ENCODE measurements at regions not wholly inside any gene's neighbourhood (a gene's known extent, or its start where the extent isn't known, plus 50 kb on each side); places are given as distances from the start of the nearest gene placed in this dataset.
A peak's percentile ranks its signal among the peaks of the same experiment; 100 is the strongest.

DNA sequence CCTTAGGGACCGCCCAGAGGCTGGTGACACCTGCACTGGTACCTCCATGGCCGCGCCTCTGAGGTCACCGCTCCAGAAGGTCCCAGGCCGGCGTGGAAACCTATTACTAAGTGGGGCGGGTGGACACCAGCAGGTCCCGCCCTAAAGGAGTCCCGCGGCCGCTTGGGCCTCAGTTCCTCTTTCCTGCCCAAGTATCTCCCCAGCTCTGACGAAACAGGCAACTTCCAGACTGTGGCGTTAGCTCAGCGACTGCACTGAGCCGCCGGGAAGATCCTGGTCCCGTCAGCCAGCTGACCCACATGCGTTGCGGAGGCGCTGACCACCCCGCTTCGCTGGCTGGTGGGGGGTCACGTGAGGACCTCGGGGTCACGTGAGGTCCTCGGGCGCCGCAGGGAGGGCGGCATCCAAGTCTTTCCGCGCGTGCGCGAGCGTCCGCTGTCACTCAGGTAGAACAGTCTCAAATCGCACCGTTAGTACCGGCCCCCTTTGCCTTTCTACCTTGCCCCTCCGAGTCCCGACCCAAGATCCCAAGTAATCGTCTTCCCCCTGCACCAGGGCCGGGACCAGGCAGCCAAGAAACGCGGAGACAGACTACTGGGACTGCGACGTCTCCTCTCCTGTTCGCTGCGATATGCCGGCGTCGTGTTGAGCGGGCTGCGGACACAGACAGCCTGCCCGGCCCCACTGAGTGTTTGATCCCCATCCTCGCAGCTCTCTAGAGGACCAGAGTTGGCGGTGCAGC lies 53.7 kb upstream of the KDM4C start:
- peak; percentile 51 to 86 for DNase-seq

DNA sequence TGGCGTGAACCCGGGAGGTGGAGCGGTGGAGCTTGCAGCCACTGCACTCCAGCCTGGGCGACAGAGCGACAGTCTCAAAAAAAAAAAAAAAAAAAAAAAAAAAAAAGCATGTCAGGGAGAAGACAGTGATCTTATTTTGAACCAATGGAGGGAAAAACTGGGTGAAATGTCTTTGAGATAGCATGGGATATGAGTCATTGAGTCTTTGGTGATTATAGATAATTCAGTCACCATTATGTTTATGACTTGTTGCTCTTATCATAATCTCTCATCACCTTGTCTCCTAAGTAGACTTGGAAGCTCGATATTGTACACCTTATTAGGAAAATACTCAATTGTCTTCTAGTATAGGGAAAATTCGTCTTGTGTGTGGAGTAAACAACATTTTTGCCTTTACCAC lies 55.1 kb upstream of the KDM4C start:
- no peak for DNase-seq

DNA sequence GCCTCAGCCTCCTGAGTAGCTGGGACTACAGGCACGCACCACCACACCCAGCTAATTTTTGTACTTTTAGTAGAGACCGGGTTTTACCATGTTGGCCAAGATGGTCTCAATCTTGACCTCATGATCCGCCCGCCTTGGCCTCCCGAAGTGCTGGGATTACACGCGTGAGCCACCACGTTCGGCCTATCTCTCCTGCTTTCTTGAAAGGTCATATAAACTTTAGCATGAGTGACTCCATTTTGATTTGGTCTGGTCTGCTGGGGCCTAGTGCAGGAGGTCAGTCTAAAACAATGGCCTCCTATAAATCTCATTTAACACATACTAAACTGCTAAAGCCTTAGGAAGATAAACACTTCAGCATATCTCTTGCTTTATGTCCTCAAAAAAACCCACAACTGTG lies 50.6 kb upstream of the GLDC start:
- DNase-seq: no peak

DNA sequence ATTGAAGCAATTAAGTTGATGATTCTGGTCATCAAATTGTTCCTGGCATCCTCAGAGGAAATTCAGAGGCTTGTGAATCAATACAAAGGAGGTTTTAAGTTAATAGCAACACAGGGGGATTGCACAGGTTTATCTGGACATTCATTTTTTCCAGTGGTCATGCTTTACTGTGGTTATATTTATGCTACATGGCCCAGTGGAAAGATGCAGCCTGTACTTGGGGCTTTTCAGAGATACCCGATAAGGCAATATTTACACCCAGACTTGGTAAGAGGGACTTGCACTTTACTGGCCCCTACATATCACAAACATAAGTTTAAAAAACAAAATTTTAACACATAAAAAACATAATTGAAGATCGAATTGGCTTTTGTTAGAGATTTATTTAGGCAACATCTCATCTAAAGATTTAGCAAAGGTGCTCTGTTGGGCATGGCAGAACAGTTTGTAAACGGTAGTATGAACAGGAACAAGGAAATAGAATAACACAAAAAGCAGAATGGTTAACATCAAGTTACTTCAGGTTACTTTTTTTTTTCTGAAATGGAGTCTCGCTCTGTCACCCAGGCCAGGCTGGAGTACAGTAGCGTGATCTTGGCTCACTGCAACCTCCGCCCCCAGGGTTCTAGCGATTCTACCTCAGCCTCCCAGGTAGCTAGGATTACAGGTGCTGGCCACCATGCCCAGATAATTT lies 49.7 kb upstream of the GLDC start:
- no peak for DNase-seq

All from hippocampal formation (tissue), 2 donors.